H1 (cell line): ENCODE measurements at regions not wholly inside any gene's neighbourhood (a gene's known extent, or its start where the extent isn't known, plus 50 kb on each side); places are given as distances from the start of the nearest gene placed in this dataset.

Experiments
- CTCF ChIA-PET: fragments of 300-600 bp; sonication (Branson Sonifier 250); formaldehyde crosslinking; loops from one replicate; lab custom pipeline; 2021; ENCODE audit not compliant: partially characterized antibody; lab: Charles Lee
- POLR2A ChIA-PET: fragments of 300-600 bp; sonication (Branson Sonifier 250); formaldehyde crosslinking; loops from one replicate; lab custom pipeline; 2021; ENCODE audit warnings: inconsistent platforms; ENCODE audit not compliant: partially characterized antibody; lab: Charles Lee
- DNase-seq, 2 experiments: peaks; one replicate each; pipeline versions ENCODE4 v3.0.0 to v3.0.0-alpha.2; 2010 to 2022; ENCODE audit warnings: low spot score in 2 of 2, low read depth in 1 of 2, mixed read lengths in 1 of 2
- FAIRE-seq: peaks from 2 replicates; lab custom pipeline; 2011; peaks lifted over from hg19 to GRCh38; lab: Jason Lieb, UNC
- H2AFZ ChIP-seq: 2 replicates; pipeline ENCODE4 v1.8.1; 2012; ENCODE audit warnings: low read length, inconsistent platforms
- H2AK5ac ChIP-seq: 2 replicates; pipeline ENCODE4 v1.6.1; 2013; ENCODE audit warnings: low read depth, low read length
- H2BK120ac ChIP-seq: replicated peaks from 2 replicates; pipeline ENCODE3; 2013; ENCODE audit warnings: low read depth, low read length, inconsistent platforms
- H2BK12ac ChIP-seq: 2 replicates; pipeline ENCODE4 v1.6.1; 2013; ENCODE audit warnings: low read depth, low read length
- H2BK15ac ChIP-seq: 2 replicates; pipeline ENCODE4 v1.6.1; 2013; ENCODE audit warnings: low read length
- H2BK20ac ChIP-seq: 2 replicates; pipeline ENCODE4 v1.6.1; 2013; ENCODE audit warnings: low read length
- H2BK5ac ChIP-seq: 2 replicates; pipeline ENCODE4 v1.6.1; 2013; ENCODE audit warnings: low read depth, low read length
- H3K14ac ChIP-seq: 2 replicates; pipeline ENCODE4 v1.6.1; 2013; ENCODE audit warnings: inconsistent platforms; ENCODE audit not compliant: insufficient read length
- H3K18ac ChIP-seq: 2 replicates; pipeline ENCODE4 v1.6.1; 2013; ENCODE audit warnings: low read length; ENCODE audit errors: extremely low read depth
- H3K23ac ChIP-seq: 2 replicates; pipeline ENCODE4 v1.6.1; 2013; ENCODE audit warnings: inconsistent platforms; ENCODE audit not compliant: insufficient read length
- H3K23me2 ChIP-seq: 2 replicates; pipeline ENCODE4 v1.6.1; 2013; ENCODE audit warnings: low read depth, low read length
- H3K27ac ChIP-seq: 2 replicates; pipeline ENCODE4 v1.6.1; 2011; ENCODE audit warnings: low read depth, low read length, inconsistent platforms
- H3K27me3 ChIP-seq, 4 experiments: replicated peaks in 1 of 4; 1 replicate in 1 of 4; 2 replicates in 3 of 4; pipeline versions ENCODE4 v1.6.1 to v1.8.1; 2011 to 2013; ENCODE audit warnings: low read length in 3 of 4, mild to moderate bottlenecking in 3 of 4, inconsistent platforms in 2 of 4, mixed read lengths in 2 of 4, moderate library complexity in 1 of 4; ENCODE audit not compliant: control insufficient read depth in 3 of 4, insufficient read depth in 3 of 4; ENCODE audit errors: extremely low read depth in 1 of 4
- H3K36me3 ChIP-seq, 4 experiments: 2 replicates each; pipeline versions ENCODE4 v1.6.1 to v1.8.1; 2011 to 2013; ENCODE audit warnings: mild to moderate bottlenecking in 4 of 4, low read length in 3 of 4, moderate library complexity in 2 of 4, control low read depth in 1 of 4, inconsistent platforms in 1 of 4; ENCODE audit not compliant: insufficient read depth in 4 of 4, control insufficient read depth in 2 of 4
- H3K4ac ChIP-seq: replicated peaks from 2 replicates; pipeline ENCODE3; 2013; ENCODE audit warnings: low read length, low read depth, mixed read lengths, inconsistent platforms; ENCODE audit not compliant: insufficient read length
- H3K4me1 ChIP-seq, 4 experiments: replicated peaks in 1 of 4; 1 replicate in 1 of 4; 2 replicates in 3 of 4; pipeline versions ENCODE4 v1.6.1 to v1.8.1; 2011 to 2013; ENCODE audit warnings: low read length in 3 of 4, inconsistent platforms in 2 of 4, mixed read lengths in 1 of 4; ENCODE audit not compliant: insufficient read depth in 4 of 4, control insufficient read depth in 3 of 4
- H3K4me2 ChIP-seq, 2 experiments: 2 replicates each; pipeline versions ENCODE4 v1.6.1 to v1.8.1; 2011 to 2013; ENCODE audit warnings: low read depth in 2 of 2, low read length in 2 of 2, control low read depth in 1 of 2, inconsistent platforms in 1 of 2, mild to moderate bottlenecking in 1 of 2; ENCODE audit not compliant: insufficient read depth in 1 of 2
- H3K4me3 ChIP-seq, 4 experiments: fragments of 200-600, 300-600 bp in 1 of 4; sonication (generic), shearing (Covaris generic), sonication (Bioruptor Twin) in 1 of 4; 2 replicates each; pipeline versions ENCODE4 v1.5.1 to v1.8.1; 2011 to 2016; ENCODE audit warnings: low read length in 4 of 4, low read depth in 3 of 4, control low read depth in 2 of 4, inconsistent platforms in 2 of 4, mild to moderate bottlenecking in 2 of 4, mixed read lengths in 1 of 4, moderate library complexity in 1 of 4; ENCODE audit not compliant: insufficient read depth in 2 of 4; ENCODE audit errors: extremely low read depth in 1 of 4
- H3K56ac ChIP-seq: replicated peaks from 2 replicates; pipeline ENCODE3; 2013; ENCODE audit warnings: low read depth, mild to moderate bottlenecking, mixed read lengths, low read length, inconsistent platforms; ENCODE audit not compliant: insufficient read length
- H3K79me1 ChIP-seq: 2 replicates; pipeline ENCODE4 v1.6.1; 2013; ENCODE audit warnings: low read depth, low read length, control low read depth
- H3K79me2 ChIP-seq, 2 experiments: 2 replicates each; pipeline versions ENCODE4 v1.6.1 to v1.8.1; 2012 to 2013; ENCODE audit warnings: low read length in 2 of 2, mild to moderate bottlenecking in 2 of 2, inconsistent platforms in 1 of 2; ENCODE audit not compliant: insufficient read depth in 2 of 2, control insufficient read depth in 1 of 2
- H3K9ac ChIP-seq, 4 experiments: replicated peaks in 1 of 4; 1 replicate in 1 of 4; 2 replicates in 3 of 4; pipeline versions ENCODE4 v1.6.1 to v1.8.1; 2011 to 2013; ENCODE audit warnings: low read depth in 3 of 4, low read length in 3 of 4, control low read depth in 2 of 4, mild to moderate bottlenecking in 2 of 4, moderate library complexity in 2 of 4, inconsistent platforms in 1 of 4; ENCODE audit errors: extremely low read depth in 1 of 4
- H3K9me3 ChIP-seq, 2 experiments: 2 replicates each; pipeline versions ENCODE4 v1.6.1 to v1.8.1; 2012 to 2013; ENCODE audit warnings: mild to moderate bottlenecking in 2 of 2, moderate library complexity in 2 of 2, control low read depth in 1 of 2, inconsistent platforms in 1 of 2, low read depth in 1 of 2, low read length in 1 of 2, mixed read lengths in 1 of 2; ENCODE audit not compliant: insufficient read depth in 2 of 2
- H4K20me1 ChIP-seq, 2 experiments: replicated peaks in 1 of 2; 2 replicates each; pipeline versions ENCODE3 to v1.8.1; 2011 to 2013; ENCODE audit warnings: inconsistent platforms in 2 of 2, low read length in 2 of 2, mild to moderate bottlenecking in 1 of 2; ENCODE audit not compliant: insufficient read depth in 2 of 2, control insufficient read depth in 1 of 2
- H4K5ac ChIP-seq: 2 replicates; pipeline ENCODE4 v1.6.1; 2013; ENCODE audit warnings: low read length, low read depth, mixed read lengths, inconsistent platforms; ENCODE audit not compliant: insufficient read length
- H4K8ac ChIP-seq: 2 replicates; pipeline ENCODE4 v1.8.0; 2013; ENCODE audit warnings: mild to moderate bottlenecking, moderate library complexity, low read length, inconsistent platforms; ENCODE audit not compliant: insufficient read depth; ENCODE audit errors: extremely low read depth
- H4K91ac ChIP-seq: replicated peaks from 2 replicates; pipeline ENCODE3; 2013; ENCODE audit warnings: low read length, mixed read lengths, inconsistent platforms; ENCODE audit not compliant: insufficient read length
- CHD2 ChIP-seq: IDR thresholded peaks from 2 replicates; pipeline ENCODE4 v1.6.1; 2012; ENCODE audit warnings: low read length, improper control_type of control experiment
- CTBP2 ChIP-seq: IDR thresholded peaks from 2 replicates; pipeline ENCODE4 v1.7.0; 2011; ENCODE audit warnings: borderline replicate concordance, mild to moderate bottlenecking, moderate library complexity, mixed read lengths, low read length; ENCODE audit not compliant: insufficient read depth, insufficient read length
- CTCF ChIP-seq, 3 experiments: IDR thresholded peaks; 1 replicate in 2 of 3; 2 replicates in 1 of 3; pipeline versions ENCODE4 v1.5.1 to v1.6.1; 2011; ENCODE audit warnings: low read length in 3 of 3, mild to moderate bottlenecking in 3 of 3, inconsistent platforms in 2 of 3, low read depth in 1 of 3, moderate library complexity in 1 of 3; ENCODE audit not compliant: insufficient read depth in 1 of 3; ENCODE audit errors: control extremely low read depth in 1 of 3
- GTF2F1 ChIP-seq: IDR thresholded peaks from 2 replicates; pipeline ENCODE4 v1.6.1; 2012; ENCODE audit warnings: low read depth, low read length, improper control_type of control experiment, borderline replicate concordance
- JUND ChIP-seq: IDR thresholded peaks from 2 replicates; pipeline ENCODE4 v1.6.1; 2011; ENCODE audit warnings: mild to moderate bottlenecking, improper control_type of control experiment, low read length
- KDM4A ChIP-seq: IDR thresholded peaks from one replicate; pipeline ENCODE4 v1.7.1; 2012; ENCODE audit warnings: low read depth, mild to moderate bottlenecking, moderate library complexity, low read length, inconsistent platforms; ENCODE audit not compliant: severe bottlenecking
- MAX ChIP-seq: IDR thresholded peaks from 2 replicates; pipeline ENCODE4 v1.6.1; 2012; ENCODE audit warnings: inconsistent platforms
- NRF1 ChIP-seq: IDR thresholded peaks from 2 replicates; pipeline ENCODE4 v1.6.1; 2011; ENCODE audit warnings: mild to moderate bottlenecking, low read depth, low read length, improper control_type of control experiment
- POU5F1 ChIP-seq: IDR thresholded peaks from 2 replicates; pipeline ENCODE4 v1.6.1; 2011; ENCODE audit warnings: low read depth, mild to moderate bottlenecking, low read length, moderate library complexity
- RXRA ChIP-seq: IDR thresholded peaks from 2 replicates; pipeline ENCODE4 v1.6.1; 2011; ENCODE audit warnings: low read depth, mild to moderate bottlenecking, low read length, moderate library complexity; ENCODE audit not compliant: insufficient read depth
- USF2 ChIP-seq: IDR thresholded peaks from 2 replicates; pipeline ENCODE4 v1.6.1; 2011; ENCODE audit warnings: low read length, improper control_type of control experiment
- WGBS, 2 experiments: shearing (Covaris generic) in 1 of 2; methylation state at CpG; one replicate each; pipeline versions ENCODE4 v1.1.6 to v1.1.7; 2013 to 2015; ENCODE audit warnings: low lambda C conversion rate in 2 of 2, mixed read lengths in 2 of 2, inconsistent platforms in 1 of 2, low coverage in 1 of 2, missing lambda C conversion rate in 1 of 2; ENCODE audit not compliant: insufficient replicate concordance in 2 of 2, insufficient coverage in 1 of 2, insufficient read length in 1 of 2; ENCODE audit errors: extremely low coverage in 1 of 2, missing lambda C conversion rate in 1 of 2; 5-methylcytosine and 5-hydroxymethylcytosine counted together

GRCh38 chr4:108311313-108311712 lies 142.6 kb upstream of the LEF1 start:
- POLR2A ChIA-PET: no interaction called here
- FAIRE-seq: no peak
- 100% methylated on average over 1 of the region's 1 CpG for WGBS, 2 experiments
- no peak for TF ChIP-seq POU5F1
- no peak for TF ChIP-seq NRF1
- no peak for TF ChIP-seq GTF2F1
- TF ChIP-seq USF2: no peak
- TF ChIP-seq MAX: no peak
- no peak for TF ChIP-seq RXRA
- no peak for TF ChIP-seq JUND
- TF ChIP-seq KDM4A: no peak
- TF ChIP-seq CHD2: no peak
- no peak for TF ChIP-seq CTCF (IDR thresholded peaks at IDR 0.05; ENCODE audit: control extremely low read depth in 1 of 3, insufficient read depth in 1 of 3, low read depth in 1 of 3, low read length in 3 of 3)
- TF ChIP-seq CTBP2: no peak

More at GRCh38 chr4:108311313-108311712, 142.6 kb upstream of the LEF1 start:
- no peak overlapping the region for H3K23ac ChIP-seq
- peaks cover 0 to 6% of the 10 kb centered on the region in 2 experiments; a peak in 2 of 4 replicates for H3K9me3 ChIP-seq
- H3K79me2 ChIP-seq: no peaks in the 10 kb centered on the region
- H3K27ac ChIP-seq: no peak overlapping the region
- no peak overlapping the region for H3K18ac ChIP-seq
- no peaks in the 10 kb centered on the region for H3K79me1 ChIP-seq
- no peak overlapping the region for H3K14ac ChIP-seq
- no peak overlapping the region for H2BK12ac ChIP-seq
- H2BK5ac ChIP-seq: no peak overlapping the region
- H3K4me2 ChIP-seq: no peak overlapping the region
- H2BK15ac ChIP-seq: no peak overlapping the region
- H3K27me3 ChIP-seq: no peaks in the 10 kb centered on the region
- H4K20me1 ChIP-seq: no peaks in the 10 kb centered on the region
- no peak overlapping the region for H2AK5ac ChIP-seq
- H3K4me3 ChIP-seq: no peak overlapping the region
- no peak for DNase-seq
- H2BK20ac ChIP-seq: no peak overlapping the region
- H3K4me1 ChIP-seq: peaks cover 0 to 3% (median 0%) of the 10 kb centered on the region in 4 experiments; a peak in 1 of 7 replicates
- CTCF ChIA-PET: no interaction called here
- H3K4ac ChIP-seq: no peak overlapping the region
- no peak overlapping the region for H3K56ac ChIP-seq
- no peak overlapping the region for H4K8ac ChIP-seq
- no peak overlapping the region for H3K9ac ChIP-seq
- no peaks in the 10 kb centered on the region; the same call in 1 of the 2 replicates for H3K23me2 ChIP-seq
- no peak overlapping the region for H2BK120ac ChIP-seq
- H4K91ac ChIP-seq: no peak overlapping the region
- H4K5ac ChIP-seq: no peak overlapping the region
- no peak overlapping the region for H2AFZ ChIP-seq
- no peaks in the 10 kb centered on the region for H3K36me3 ChIP-seq
